NCI-H69 (cell line): ENCODE measurements at regions not wholly inside any gene's neighbourhood (a gene's known extent, or its start where the extent isn't known, plus 50 kb on each side); places are given as distances from the start of the nearest gene placed in this dataset.

Source experiments
- DNase-seq: peaks from one replicate; lab custom pipeline; 2025; lab: John Stamatoyannopoulos, UW

DNA sequence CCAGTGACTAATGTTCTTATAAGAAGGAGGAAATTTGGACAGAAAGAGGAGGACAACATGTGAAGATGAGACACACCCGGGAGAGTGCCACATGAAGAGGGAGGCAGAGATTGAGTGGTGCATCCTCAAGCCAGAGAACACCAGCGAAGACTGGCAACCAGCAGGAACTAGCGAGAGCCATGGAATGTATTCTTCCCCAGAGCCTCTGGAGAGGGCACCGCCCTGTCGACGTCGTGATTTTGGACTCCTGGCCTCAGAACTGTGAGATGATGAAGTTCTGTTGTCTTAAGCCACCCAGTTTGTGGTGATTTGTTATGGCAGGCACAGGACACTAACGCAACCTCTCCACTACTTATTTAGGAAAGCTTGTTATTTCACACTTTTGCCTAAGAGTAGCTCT, 196.0 kb upstream of the TLL1 start:
- no peak for DNase-seq

DNA sequence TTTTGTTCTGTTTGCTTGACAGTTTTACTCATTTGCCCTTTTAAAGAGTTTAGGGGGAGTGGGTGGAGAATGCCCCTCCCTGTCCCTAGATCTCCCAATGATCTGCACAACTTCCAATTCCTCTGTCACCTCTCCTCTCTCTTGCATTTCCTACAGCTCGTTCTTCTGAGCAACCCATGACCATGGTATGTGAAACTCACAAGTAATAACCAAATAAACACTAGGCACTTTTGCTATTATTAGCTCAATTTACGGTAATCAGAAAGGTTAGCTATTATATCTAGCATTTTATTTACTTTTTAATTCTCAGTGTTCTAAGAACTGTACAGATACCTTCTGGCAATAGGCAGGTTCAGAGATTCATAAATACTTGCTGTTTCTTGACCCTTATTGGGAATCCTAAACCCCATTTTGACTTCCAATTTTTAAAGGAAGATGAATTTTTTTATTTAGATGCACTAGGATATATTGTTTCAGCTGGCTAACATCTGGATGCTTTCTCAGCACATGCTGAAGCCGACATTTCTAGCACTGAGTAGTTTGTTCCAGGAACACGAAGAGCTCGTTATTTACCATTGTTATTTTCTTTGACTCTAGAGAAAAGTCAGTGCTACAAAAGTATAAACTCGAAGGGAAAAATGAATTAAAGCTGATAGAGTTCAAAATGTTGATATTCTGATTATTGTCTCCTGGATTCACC, 194.7 kb upstream of the TLL1 start:
- no peak for DNase-seq

DNA sequence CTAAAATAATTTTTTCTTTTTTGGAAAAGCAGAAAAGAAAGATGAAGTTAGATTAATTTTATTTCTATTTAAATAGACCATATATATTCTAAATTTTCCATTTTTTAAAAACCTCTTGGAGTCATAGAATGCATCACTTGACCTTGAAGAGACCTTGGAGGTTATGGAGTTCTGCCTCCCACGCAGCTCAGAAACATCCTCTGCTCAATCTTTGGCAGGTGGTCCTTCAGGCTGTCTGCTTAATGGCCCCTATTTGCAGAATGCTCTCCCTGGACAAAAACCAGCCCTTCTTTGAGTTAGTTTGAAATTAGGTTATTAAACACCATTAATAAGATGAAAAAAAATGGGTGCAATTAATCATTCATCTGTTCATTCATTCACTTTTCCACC, 194.1 kb upstream of the TLL1 start:
- DNase-seq: no peak

DNA sequence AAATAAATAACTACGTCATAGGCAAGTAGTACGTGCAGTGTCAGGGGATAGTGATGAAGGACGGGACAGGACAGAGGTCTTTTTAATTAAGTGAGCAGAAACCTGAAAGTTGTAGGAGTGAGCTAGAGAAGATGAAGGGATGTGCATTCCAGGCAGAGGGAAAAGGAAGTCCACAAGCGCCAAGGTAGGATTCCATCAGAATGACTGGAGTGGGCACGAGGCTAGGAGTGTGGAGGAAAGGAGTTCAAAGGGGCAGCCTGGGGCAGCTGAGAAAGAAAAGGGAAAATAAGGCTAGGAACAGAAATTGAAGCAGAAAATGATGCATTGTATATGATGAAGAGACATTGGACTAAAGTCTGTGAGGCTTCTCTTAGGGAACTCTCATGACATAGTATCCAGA, 192.2 kb upstream of the TLL1 start:
- DNase-seq: no peak

DNA sequence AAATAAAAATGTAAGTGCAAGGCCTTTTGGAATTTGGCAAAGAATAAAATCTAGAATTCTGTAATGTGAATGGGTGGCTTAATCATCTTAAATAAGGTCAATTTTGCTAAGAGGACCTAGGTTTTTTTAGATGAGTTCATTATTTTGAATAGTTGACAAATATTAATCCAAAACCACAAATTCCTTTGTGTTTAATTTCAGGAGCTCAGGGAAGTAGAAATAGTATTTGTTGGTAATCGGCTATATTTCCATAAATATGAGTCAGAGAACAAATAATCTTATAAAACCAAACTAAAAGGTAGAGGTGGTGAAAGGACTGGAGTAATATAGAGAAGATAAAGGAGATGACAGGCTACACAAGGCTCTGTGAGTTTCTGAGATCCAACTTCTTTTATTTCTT, 190.4 kb upstream of the TLL1 start:
- no peak for DNase-seq

DNA sequence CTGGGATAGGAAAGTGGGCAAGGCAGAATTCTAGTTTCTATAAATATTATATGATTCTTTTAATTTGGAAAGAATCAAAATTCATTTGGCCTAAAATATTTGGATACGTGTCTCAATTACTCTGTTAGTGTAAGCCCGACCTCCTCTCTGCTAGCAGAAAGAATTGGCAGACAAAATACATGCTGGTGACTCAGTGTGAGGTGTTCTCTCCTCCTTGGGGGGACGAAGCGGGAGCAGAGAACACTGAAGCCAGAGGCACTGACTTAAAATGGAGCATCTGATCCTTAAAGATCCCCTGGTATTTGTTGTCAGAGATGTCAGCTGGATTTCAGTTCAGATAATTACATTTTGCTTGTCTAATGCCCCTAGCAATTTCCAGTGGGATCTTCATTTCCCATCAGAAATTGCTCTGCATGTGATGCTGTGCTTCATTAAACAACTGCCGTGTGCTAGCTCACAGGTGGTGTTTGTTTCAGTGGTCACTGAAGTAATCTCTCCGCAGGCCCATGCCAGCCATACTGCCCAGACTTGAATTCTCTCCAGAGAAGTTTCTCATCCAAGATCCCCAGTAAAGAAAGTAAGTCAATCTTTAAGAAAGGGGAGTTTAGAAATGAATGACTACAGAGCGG, 188.7 kb upstream of the TLL1 start:
- DNase-seq: peak; percentile 74

DNA sequence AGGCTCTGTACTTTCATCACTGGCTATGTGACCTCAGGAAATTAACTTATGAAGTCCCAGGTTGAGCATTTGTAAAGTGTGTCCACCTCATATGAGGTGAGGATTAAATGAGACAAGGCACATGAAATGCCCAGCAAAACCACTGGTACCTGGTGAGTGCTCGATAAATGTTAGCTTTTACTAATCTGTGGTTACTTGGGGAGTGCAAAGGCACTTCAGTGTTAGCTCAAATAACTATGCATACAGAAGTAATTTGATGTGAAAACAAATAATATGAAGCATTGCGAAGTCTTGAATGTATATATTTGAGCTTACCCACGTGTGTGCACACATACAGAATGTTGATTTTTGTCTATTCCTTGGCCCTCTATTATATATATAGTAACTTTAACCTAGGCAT, 186.3 kb upstream of the TLL1 start:
- DNase-seq: no peak

DNA sequence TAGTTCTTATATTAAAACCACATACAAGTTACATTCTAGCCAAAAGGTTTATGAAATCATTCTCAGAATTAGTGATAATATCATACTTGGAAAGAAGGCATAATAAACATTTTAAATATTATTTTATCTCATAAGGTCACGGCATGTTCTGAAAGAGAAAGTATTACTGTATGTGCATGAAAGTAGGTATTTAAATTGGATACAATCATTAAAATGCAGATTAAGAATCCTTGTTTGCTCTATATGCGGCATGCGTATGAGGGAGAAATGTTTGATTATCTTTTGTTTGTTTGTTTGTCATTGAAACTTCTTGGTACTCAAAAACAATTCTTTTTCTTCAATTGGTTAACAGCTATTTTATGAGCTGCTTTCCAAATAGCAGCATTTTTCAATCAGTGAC, 183.9 kb upstream of the TLL1 start:
- DNase-seq: no peak

DNA sequence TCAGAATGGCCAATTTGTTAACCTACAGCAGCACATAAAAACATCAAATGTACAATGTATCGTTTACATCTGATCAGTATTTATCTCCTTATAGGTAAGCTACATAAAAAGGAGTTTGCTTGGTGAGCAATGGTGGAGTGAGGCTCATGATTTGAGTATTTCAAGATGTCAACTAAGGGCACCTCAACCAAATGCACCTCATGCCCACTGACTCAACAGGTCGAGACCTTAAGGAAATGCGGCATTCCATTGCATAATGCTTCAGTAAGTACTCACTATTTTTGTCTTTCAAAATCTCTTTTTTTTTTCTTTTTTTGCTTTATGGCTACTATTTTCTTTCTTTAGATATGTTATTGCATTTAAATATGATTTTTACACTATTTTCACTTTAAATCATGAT, 181.0 kb upstream of the TLL1 start:
- DNase-seq: no peak

DNA sequence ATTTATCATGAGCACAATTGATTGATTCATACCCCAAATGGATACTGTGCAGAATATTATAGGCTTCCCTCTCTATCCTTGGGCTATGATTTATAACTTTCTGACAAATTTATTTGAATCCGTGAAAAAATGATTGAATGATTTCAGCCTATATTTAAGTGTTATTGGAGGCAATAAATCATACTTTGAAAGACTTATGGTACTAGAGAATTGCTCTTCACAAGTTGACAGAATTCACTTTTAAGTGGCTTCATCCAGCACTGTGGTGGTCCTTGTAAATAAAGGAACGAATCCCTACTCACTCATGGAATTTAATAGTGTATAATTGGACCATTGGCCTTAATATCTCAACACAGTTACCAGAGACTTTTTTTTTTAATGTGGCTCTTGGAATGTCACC, 174.8 kb upstream of the TLL1 start:
- DNase-seq: peak; percentile 11

DNA sequence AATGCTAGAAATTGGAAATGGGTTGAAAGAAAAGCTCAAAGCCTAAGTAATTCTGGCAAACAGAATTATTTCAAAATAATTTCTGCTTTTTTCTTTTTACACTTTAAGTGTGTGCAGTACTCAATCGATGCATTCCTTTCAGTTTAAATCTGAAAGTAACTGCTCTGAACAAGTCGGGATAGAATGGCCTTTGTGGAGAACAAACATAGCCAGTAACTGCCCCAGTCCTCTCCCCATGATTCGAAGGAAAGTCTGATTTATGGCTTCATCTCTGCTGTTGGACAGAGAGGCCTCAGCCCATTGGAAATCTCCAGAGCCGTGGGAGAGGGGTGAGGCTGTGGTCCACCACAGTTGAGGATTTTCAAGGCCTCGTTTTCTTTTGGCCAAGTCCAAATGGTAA, 174.0 kb upstream of the TLL1 start:
- DNase-seq: no peak

DNA sequence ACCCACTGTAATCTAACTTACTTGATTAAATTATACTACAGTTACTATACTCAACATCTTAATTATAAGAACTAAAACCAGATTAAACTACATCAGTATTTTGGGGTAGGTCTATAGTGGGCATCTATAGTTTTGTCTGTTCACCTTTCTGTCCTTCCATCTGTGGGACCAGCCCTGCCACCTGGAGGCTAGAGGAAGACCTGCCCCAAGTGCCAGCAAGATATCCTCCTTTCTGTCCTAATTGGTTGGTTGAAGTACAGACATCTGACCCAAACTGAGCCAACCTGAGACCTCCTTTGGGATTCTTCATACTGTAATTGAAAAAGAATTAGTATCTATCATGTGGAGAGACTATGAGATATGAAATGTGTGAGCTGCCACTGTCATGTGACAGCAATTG, 172.2 kb upstream of the TLL1 start:
- peak; percentile 42 for DNase-seq

DNA sequence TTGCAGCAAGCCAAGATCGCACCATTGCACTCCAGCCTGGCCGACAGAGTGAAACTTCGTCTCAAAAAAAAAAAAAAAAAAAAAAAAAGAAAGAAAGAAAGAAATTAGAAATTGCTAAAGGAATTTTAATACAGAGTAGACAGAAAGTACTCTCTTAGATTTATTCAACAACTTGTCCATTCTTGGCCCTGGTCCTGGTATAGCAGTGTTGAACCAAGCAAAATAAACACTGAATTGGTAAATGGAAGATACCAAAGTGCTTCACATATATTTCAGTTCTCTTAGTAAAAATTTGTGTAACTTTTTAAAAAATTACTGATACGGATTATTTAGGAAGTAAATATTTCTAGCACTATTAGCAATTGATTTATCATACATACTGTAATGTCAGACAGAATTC, 165.9 kb upstream of the TLL1 start:
- DNase-seq: no peak

DNA sequence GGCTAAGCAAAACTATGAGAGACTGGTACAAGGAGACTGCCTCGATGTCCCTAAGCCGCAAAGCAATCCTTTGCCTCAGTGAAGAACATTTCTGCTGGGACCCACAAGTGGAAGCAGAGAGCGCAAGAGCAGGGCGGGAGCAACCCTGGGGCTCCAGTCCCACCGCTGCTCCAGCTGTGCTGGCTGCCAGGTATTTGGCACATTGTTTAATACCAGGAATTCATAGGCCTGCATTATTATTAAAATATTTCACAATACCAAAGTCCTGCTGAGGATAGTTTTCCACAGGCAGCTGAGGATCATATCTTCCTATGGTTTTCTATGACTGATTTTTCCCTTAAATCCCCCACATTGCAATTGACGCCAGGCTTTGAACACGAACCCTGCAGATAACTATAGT, 163.5 kb upstream of the TLL1 start:
- DNase-seq: no peak

DNA sequence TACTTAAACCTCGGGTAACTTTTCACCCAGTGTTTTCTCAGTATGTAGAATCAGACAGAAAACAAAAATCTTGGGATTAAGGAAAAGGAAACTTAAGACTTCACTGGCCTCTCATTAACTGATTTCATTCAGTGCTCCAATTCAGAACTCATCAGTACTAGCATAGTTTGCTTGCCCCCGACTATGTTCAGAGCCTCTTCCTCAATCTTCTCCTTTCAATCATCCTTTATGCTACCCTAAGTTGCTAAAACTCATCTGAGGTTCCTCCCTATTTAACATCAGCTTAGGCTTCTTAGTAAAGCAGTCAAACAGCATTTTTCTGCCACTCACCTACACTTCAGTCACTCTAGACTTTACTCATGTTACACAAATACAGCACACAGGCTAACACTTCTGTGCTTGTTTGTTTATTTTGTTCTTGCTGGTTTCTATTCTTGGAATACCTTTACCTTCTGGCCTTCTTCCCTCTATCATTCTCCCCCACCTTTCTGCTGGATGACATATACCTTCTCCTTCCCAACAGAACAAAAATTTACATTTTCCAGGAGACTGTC, 163.0 kb upstream of the TLL1 start:
- peak; percentile 6 for DNase-seq

DNA sequence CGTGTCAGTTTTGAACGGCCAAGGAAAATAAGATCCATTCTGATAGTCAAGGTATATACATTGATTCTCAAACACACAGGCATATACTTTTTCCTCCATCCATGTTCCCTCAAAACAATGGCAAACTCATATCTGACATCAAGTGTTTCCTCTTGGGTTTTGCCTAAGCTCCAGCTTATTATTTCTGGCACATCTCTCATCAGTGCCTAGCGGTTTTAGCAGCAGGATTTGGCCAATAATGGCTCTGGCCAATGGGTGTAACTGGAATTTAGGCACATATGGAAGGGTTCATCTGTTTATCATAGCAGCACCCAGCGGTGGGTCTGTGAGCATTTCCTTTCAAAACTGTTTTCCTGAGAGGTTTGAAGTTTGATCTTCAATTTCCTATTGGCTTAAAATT, 161.6 kb upstream of the TLL1 start:
- DNase-seq: peak; percentile 11

DNA sequence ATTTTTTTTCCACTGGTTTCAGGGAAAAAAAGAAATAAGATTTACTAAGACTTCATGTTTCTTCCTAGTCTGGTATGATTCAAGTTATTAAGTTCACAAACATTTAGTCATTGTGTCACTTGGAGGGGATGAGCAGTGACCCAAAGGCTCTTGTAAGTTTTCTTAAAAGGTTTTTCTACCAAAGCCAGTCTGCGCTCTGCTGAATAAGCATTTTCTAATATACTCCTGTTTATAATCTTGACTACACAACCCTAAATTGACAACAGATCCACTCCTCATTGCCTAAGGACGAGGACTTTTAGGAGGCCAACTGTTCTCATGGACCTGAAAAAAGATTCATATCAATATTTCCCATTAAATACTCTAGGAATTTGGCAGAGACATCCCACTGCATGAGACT, 161.1 kb upstream of the TLL1 start:
- DNase-seq: no peak

DNA sequence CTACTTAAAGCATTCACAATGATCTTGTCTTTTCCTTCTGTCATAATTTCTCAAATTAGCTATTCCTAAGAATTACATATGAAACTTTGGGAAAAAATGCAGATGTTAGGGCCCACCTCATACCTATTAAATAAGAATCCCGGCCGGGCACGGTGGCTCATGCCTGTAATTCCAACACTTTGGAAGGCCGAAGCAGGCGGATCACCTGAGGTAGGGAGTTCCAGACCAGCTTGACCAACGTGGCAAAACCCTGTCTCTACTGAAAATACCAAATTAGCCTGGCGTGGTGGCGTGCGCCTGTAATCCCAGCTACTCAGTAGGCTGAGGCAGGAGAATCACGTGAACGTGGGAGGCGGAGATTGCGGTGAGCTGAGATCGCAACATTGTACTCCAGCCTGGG, 158.4 kb upstream of the TLL1 start:
- DNase-seq: no peak

DNA sequence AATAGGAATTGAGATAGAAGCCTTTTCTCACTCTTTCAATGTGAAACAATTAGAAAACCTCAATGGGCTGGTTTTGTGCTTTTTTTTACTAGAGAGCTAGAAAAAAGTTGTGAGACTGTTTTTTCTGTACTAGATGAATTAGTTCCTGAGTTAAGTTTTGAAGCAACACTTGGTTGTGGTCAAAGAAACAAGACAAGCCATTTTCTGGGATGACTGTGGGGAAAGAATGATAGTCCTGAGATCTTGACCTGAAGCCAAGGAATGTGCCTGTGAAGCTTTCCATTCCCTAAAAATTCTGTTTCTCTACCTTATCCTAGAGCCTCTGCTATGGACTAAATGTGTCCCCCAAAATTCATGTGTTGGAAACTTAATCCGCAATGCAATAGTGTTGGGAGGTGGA, 157.8 kb upstream of the TLL1 start:
- no peak for DNase-seq

DNA sequence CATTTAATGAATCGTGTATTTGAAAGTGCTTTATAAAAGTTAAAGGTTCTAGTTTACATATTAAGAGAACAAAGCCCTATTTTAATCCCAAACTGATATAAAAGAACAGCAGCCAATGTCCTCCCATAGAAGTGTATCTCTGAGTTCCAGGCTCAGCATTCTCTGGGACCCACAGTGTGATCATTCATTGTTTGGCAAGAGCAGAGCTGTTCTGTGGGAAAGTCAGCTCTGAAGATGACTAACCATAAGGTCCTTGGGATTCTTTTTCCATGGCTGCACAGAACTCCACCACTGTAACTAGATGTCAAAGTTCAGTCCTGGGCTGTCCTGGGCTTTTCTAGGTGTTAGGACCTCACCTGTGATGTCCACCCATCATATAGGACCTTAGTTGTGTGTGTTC, 157.0 kb upstream of the TLL1 start:
- DNase-seq: peak; percentile 21

DNA sequence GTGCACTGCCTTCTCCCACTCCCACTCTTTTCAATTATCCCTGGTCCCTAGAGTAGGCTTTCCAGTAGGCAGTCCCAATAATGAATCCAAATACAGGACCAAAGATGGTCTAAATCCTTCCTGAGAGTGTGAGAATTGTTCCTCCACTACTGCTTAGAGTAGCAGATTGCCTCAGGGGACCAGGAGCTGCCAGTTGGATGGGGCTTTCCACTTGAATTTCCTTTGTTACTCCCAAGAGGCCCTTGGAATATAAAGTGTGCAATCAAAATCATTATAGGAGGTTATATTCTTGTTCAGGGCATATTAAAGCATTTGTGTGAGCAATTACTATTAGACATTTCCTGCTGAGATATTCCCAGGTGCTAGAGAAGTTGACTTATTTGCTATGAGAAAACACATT, 156.6 kb upstream of the TLL1 start:
- peak; percentile 91 for DNase-seq

DNA sequence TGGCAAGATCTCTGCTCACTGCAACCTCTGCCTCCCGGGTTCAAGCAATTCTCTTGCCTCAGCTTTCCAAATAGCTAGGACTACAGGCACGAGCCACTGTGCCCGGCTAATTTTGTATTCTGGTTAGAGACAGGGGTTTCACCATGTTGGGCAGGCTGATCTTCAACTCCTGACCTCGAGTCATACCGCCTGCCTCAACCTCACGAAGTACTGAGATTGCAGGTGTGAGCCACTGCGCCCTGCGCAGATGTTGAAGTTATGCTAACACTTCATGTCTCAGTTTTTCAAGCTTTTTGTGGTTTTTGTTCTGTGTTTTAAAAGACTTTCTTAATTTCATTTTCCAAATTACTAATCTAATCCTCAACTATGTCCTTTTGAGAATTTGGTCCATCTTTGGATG, 154.4 kb upstream of the TLL1 start:
- no peak for DNase-seq

DNA sequence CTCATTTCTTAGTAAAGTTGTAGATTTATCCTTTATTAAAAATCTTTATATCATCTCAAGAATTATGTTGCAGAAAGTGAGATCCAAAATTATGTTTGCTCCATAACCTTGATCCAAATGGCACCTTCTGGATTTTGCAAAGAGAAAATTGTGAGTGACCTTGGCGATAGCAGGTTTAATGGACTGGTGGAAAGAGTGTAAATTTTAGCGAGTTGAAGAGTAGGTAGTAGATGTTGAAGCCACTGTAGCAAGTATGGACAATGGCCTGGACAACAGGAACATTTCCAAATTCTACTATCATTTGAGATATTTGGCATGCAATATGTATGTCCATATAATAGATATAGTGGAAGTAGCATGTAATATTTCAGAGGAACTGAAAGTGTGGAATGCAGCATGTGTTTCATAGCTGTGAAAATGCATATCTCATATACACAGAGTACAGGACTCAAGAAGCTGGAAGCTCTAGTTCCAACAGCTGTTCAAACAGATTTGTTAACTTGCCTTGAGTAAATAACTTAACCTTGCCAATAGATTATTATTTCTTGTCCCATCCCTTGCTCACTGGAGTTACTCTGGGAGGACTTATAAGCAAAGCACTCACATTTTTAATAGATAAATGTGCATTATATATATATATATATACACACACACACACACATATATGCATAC, 152.5 kb upstream of the TLL1 start:
- peak; percentile 75 for DNase-seq
